NCI-H2171 (cell line): ENCODE measurements at regions not wholly inside any gene's neighbourhood (a gene's known extent, or its start where the extent isn't known, plus 50 kb on each side); places are given as distances from the start of the nearest gene placed in this dataset.
"Not testable (repeated sequence)": the region's sequence is repeated elsewhere in the genome, so short reads cannot be mapped to it uniquely, and the experiment has no call there.

ENCODE experiments used
- DNase-seq: peaks from one replicate; lab custom pipeline; 2025; lab: John Stamatoyannopoulos, UW

- not testable (repeated sequence) for DNase-seq
These were observed 49.9 kb upstream of the MSMB start for GRCh38 chr10:46095943-46096342.

- DNase-seq, result no peak
These were observed 50.4 kb upstream of the MSMB start for GRCh38 chr10:46096446-46096845.

DNA sequence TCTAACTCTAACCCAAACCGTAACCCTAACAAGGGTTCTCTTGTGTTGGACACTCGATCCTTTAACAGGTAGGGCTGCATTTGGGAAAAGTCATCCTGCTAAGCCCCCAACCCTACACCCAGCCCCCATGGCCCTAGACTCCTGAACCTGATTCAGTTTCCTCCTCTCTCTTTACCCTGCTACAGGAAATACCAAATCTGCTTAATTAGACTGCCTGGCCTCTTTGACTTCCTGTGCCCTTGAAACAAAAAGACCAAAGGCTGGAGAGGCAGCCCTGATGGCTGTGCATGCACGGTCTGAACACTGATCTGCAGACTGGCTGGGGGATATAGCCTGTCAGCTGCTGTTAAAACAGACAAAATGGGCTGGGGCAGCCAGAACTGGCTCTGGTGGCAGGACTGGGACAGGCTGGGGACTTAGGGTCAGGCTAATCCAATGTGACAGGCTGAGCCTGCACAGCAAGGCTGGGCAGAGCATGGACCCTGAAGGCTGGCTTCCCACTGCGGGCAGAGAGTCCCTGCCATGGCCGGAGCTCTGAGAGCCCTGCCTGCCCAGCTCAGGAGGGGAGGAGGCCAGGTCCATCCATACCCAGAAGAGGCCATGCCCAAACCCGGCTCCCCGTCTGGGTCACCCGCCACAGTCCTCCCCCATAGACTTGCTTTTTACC lies 51.0 kb upstream of the MSMB start:
- DNase-seq, result no peak

GRCh38 chr10:46097576-46098317 lies 51.7 kb upstream of the MSMB start:
- DNase-seq, result no peak

- DNase-seq, result no peak
These were observed 52.3 kb upstream of the MSMB start for GRCh38 chr10:46098386-46098785.

GRCh38 chr10:46098925-46099324 lies 52.9 kb upstream of the MSMB start:
- DNase-seq, result not testable (repeated sequence)

- no peak for DNase-seq
These were observed 58.1 kb upstream of the MSMB start for GRCh38 chr10:46104071-46104585.

- not testable (repeated sequence) for DNase-seq
These were observed 59.3 kb upstream of the MSMB start for GRCh38 chr10:46105416-46105815.

DNA sequence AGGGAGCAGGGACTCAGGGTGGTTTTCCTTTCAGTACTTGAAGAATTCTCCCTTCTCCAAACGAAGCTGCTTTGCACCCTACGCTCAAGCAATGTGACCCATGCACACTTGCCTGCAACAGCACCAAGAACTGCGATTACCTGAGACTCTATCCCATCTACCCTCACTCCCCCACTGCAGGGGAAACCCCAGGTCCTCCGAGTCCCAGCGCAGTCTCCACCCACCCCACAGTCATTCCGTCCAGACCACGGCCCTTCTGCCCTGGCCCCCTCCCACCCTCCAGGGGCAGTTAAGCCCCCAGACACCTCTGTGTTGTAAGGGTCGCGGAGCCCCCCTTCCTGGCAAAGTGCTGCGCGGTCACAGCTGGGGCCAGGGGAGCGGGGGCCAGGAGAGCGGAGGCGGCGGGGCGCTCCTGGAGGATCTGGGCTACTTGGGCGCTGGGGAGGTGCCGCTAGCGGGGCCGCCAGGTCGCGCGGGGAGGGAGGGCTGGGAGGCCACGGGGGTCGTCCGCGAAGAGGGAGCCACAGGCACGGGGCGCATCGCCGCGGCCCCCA lies 59.9 kb upstream of the MSMB start:
- DNase-seq, result not testable (repeated sequence)

GRCh38 chr10:46106410-46107255 lies 60.6 kb upstream of the MSMB start:
- DNase-seq, result peak; percentile 9

- DNase-seq, result not testable (repeated sequence)
These were observed 62.1 kb upstream of the MSMB start for GRCh38 chr10:46108158-46108499.

DNA sequence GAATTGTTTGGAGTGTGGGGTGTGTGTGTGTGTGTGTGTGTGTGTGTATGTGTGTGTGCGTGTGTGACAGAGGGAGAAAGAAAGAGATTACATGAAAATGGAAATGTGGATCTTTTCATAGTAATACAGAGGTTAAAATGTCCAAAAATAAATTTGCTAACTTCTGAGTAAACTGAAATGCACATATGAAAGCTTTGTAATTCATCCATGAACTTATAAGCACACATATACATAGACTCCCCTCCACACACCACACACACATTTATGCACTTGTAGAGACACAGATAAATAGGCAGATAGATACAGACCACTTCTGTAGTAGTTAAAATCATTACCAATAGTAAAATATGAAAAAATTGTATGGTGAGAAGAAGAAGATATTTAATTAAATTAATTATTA lies 108.2 kb upstream of the MSMB start:
- not testable (repeated sequence) for DNase-seq

DNA sequence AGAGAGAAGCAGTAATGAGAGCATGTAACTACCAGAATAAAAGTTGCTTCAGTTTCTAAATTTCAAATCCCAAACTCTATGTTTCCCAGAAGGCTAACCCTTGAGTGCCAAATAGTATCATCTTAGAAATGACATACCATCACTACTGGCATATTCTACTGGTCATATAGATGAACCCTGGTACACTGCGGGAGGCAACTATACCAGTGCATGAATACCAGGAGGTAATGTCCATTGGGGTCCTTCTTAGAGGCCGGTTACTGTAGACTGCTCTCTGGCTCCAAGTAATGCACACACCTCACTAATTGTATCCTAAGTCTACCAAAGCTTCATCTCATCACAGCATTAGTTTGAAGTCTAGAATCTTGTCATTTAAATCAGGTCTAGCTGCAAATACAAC lies 108.6 kb upstream of the MSMB start:
- DNase-seq, result not testable (repeated sequence)

- DNase-seq, result not testable (repeated sequence)
These were observed 110.8 kb upstream of the MSMB start for GRCh38 chr10:46156866-46157265.

GRCh38 chr10:46169736-46170135 lies 117.1 kb upstream of the ANTXRL start:
- no peak for DNase-seq

DNA sequence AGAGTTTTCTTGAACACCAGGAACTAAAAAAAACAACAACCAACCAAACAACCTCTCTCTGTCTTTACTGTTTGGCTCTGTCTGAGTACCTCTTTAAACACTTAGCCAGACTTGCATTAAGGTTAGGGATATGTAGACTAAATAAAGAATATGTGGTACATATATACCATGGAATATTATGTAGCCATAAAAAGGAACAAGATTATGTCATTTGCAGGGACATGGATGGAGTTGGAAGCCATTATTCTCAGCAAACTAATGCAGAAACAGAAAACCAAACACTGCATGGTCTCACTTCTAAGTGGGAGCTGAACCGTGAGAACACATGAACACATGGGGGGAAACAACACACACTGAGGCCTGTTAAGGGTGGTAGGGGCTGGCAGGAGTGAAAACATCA lies 116.0 kb upstream of the ANTXRL start:
- DNase-seq, result no peak

DNA sequence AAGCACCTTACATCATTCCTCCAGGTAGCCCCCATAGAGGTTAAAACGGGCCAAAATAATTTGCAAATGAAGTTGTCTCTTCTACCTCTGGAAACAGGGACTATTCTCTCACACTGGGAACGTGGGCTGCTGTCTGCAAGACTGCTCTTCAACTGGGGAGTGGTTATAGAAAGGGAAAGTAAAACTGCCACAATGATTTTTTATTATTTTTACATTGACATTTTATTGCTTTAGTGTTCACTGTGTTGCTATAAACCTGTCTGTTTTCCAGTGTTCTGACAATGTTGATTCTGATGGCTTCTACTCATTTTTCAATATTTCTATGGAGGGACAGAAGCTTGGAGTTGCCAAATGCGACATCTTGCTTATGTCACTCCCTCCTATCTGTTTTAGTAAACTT lies 115.1 kb upstream of the ANTXRL start:
- no peak for DNase-seq

GRCh38 chr10:46175296-46175695 lies 111.5 kb upstream of the ANTXRL start:
- no peak for DNase-seq

GRCh38 chr10:46175831-46176230 lies 111.0 kb upstream of the ANTXRL start:
- no peak for DNase-seq

GRCh38 chr10:46187431-46187830 lies 99.4 kb upstream of the ANTXRL start:
- not testable (repeated sequence) for DNase-seq

DNA sequence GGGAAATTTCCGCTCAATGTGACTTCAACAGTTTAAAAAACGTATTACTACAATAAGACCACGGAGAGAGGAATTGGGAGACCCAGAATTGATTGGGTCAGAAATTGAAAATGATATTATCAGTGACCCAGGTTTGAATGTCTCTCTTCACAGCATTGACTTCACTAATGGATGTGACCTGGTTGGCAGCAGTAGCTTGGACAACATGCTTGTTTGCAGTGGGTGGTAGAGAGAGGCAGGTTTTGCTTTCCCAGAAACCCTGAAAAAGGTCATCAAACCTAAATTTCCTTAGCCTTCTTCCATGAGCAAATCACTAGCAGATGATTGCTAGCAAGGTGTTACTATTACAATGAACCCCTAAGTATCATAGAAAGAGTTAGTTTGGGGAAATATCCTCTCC lies 89.7 kb upstream of the ANTXRL start:
- no peak for DNase-seq

DNA sequence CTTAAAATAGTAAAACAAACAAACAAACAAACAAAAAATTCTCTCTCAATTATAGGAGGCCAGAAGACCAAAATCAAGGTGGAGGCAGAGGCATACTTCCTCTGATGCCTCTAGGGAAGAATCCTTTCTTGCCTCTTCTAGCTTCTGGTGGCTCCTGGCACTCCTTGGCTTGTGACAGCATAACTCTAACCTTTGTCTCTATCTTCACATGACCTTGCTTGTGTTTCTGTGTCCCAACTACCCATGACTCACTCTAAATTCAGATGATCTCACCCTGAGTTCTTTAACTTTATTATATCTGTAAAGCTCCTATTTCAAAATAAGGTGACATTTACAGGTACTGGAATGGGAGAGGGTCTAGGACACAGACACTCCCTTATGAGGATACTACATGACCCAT lies 88.3 kb upstream of the ANTXRL start:
- no peak for DNase-seq
